GM12892 (cell line): ENCODE measurements at regions not wholly inside any gene's neighbourhood (a gene's known extent, or its start where the extent isn't known, plus 50 kb on each side); places are given as distances from the start of the nearest gene placed in this dataset.

Source experiments
- POLR2A ChIP-seq: IDR thresholded peaks from 2 replicates; pipeline ENCODE4 v1.6.1; 2011; ENCODE audit warnings: low read depth, low read length, control low read depth
- POLR2AphosphoS5 ChIP-seq: IDR thresholded peaks from 2 replicates; pipeline ENCODE4 v1.6.1; 2011; ENCODE audit warnings: low read depth, low read length, control low read depth

DNA sequence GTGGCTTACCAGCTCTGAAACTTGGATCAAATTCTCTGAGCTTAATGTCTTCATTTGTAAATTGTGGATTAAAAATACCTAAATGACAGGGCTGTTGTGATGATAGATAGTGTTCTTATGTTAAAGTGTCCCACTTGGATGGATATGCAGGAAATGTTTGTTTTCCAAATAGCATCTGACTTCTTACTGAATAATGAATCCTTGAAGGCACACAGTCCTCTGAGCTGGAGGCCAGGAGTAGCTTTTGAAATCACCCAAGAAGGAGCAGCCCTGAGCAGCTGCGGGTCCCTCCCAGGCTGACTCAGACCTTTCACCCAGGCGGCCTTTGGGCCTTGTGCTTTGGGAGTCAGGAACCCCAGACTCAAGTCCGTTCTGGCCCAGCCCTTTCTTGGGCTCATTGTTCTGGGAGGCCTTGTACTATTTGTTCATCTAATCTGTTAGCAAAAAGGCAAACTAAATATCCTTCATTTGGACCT lies 173.0 kb upstream of the GATA6 start:
- TF ChIP-seq POLR2AphosphoS5, result no peak
- no peak for TF ChIP-seq POLR2A
